DMS153 (cell line): ENCODE measurements at regions not wholly inside any gene's neighbourhood (a gene's known extent, or its start where the extent isn't known, plus 50 kb on each side); places are given as distances from the start of the nearest gene placed in this dataset.
"Not testable (repeated sequence)": the region's sequence is repeated elsewhere in the genome, so short reads cannot be mapped to it uniquely, and the experiment has no call there.

Experiments used
- DNase-seq: peaks from one replicate; lab custom pipeline; 2025; lab: John Stamatoyannopoulos, UW

DNA sequence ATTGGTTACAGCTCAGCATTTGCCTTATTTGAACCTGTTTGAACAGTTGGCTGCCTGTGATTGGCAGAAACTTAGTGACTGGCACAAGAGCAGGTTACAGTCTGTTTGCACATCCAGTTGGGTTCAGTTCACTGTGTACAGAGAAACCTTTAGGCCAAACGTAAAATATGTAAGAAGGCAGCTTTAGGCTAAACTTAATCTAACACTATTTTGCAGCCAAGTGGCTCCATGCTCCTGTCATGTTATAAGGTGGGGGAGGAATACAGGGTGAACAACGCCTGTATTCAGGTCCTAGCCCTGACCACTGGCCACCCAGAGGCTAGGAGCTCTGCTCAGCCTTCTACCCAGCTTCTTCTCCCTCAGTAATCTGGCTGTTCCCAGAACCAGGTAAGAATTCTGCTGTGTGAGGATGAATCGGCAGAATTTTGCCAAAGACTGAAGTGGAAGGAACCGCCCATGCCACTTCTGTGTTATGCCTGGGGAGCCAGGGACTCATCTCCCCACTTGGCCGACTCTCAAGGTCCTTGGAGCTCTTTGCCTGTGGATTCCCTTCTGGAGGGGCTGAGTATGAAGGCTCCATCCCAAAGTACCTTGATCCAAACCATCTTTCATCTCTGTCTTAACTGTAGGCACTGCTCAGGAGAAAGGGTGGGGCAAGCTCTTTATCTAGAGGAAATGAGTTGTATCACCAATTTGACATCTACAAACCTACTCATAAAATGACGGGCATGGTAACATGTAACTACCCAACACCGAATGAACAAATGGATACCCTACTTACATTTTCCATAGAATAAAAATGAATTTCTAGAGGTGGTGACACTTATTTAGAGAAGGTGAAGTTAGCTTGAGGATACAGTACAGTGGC, 164.4 kb upstream of the NAMPT start:
- DNase-seq: no peak

DNA sequence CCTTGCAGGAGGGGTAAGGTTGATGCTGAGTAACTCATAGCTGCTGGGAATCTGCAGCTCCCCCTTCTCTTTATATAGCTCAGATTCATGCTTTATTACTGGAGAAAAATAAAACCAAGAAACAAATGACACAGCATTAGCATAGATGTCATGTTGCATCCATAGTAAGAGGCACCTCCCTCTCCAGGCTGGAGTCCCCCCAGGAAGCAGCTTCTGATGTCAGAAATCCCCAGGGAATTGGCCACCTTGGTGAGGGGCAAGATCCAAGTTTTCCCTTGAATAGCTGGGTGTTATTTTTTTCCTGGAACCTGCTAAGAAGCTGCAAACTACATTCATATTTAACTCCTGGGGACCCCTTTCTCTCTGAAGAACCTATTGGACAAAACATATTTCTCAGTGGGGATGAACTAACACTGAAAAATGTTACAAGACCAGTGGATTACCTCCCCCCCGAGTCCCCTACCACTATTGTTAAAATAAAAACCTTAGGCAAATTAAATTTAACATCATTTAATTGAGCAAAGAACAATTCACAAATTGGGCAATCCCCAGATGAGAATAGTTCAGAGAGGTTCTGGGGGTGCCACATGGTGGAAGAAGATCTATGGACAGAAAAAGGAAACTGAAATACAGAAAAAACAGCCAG, 163.7 kb upstream of the NAMPT start:
- DNase-seq: no peak

- DNase-seq: no peak
These were observed 162.6 kb upstream of the NAMPT start for GRCh38 chr7:106447318-106447847.

DNA sequence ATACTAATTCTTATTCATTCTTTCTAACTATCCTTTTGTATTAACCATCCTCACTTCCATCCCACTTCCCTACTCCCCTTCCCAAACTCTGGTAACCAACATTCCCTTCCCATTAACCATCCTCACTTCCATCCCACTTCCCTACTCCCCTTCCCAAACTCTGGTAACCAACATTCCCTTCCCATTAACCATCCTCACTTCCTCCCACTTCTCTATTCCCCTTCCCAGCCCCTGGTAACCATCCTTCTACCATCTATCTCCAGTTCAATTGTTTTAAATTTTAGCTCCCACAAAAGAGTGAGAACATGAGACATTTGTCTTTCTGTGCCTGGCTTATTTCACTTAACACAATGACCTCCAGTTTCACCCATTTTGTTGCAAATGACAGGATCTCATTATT, 160.6 kb upstream of the NAMPT start:
- not testable (repeated sequence) for DNase-seq

DNA sequence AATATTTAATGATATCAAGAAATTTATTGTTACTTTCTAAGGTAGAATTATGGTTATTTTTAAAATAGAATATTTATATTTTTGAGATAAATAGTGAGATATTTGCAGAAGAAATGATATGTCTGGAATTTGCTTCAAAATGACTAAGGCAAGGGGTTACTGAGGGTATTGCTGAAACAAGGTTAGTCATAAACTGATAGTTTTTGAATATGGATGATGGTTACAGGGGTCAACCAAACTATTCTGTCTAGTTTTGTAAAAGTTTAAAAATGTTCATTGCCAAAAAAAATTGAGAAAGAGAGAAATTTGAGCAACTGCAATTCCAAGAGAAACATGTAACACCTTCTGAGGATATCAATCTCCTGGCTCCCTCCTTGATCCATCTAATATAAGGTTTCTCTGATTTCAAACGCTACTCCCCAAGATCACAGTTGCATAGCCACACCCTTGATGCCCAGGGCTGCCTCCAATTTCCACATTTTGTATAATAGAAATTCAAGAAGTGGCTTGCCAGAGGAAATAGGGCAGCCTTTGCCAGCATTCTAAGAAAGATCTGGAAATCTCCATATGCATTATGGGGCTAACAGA, 159.4 kb upstream of the NAMPT start:
- DNase-seq: no peak

GRCh38 chr7:106443156-106443555, 158.4 kb upstream of the NAMPT start:
- no peak for DNase-seq

GRCh38 chr7:106442476-106442875, 157.7 kb upstream of the NAMPT start:
- DNase-seq: no peak

DNA sequence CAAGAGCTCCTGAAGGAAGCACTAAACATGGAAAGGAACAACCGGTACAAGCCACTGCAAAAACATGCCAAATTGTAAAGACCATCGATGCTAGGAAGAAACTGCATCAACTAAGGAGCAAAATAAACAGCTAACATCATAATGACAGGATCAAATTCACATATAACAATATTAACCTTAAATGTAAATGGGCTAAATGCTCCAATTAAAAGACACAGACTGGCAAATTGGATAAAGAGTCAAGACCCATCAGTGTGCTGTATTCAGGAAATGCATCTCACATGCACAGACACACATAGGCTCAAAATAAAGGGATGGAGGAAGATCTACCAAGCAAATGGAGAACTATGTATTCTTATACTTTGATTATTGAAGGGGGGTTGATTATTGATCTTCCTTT, 156.6 kb upstream of the NAMPT start:
- not testable (repeated sequence) for DNase-seq

DNA sequence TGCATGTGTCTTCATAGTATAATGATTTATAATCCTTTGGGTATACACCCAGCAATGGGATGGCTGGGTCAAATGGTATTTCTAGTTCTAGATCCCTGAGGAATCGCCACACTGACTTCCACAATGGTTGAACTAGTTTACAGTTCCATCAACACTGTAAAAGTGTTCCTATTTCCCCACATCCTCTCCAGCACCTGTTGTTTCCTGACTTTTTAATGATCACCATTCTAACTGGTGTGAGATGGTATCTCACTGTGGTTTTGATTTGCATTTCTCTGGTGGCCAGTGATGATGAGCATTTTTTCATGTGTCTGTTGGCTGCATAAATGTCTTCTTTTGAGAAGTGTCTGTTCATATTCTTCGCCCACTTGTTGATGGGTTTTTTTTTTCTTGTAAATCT, 152.2 kb upstream of the NAMPT start:
- DNase-seq: not testable (repeated sequence)

- DNase-seq: no peak
These were observed 148.6 kb upstream of the NAMPT start for GRCh38 chr7:106433377-106433776.

DNA sequence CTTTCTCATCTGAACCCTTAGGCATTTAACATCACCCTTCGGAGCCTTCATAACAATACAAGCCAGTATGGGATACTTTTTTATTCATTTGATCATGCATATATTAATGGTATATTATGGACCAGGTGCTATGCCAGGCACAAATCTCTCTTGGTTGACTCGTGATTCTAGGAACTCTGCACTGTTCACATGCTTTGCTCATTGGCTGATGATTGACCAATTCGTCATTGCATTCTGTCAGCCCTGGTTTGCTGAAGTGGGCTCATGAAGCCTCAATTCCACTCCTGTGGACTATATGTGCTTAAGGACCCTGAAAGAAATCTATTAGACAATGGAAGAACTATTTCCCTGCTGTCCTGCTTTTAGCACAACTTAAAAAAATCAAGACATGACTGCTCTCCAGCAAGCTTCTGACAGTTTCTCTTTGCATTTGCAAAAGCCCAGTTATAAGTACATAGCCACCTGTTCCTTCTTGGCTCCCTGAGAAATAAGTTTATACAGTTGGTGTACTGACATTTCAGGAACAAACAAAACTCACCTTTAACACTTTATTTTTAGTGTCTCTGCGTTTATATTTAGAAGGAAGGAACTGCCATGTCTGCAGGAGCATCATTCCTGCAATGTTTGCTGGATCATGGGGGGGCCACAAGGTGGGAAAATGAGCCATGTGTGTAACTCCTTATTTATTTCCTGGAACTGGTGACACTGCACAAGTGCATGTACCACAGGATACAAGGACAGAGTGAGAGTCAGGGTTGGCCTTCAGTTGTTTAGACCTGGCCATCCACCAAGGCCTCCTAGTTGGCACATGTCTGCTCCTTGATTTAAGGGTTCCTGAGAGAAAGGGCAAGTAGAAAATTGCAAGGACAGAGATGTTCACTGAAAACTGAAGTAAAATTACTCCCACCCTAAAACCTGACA, 146.0 kb upstream of the NAMPT start:
- DNase-seq: no peak

DNA sequence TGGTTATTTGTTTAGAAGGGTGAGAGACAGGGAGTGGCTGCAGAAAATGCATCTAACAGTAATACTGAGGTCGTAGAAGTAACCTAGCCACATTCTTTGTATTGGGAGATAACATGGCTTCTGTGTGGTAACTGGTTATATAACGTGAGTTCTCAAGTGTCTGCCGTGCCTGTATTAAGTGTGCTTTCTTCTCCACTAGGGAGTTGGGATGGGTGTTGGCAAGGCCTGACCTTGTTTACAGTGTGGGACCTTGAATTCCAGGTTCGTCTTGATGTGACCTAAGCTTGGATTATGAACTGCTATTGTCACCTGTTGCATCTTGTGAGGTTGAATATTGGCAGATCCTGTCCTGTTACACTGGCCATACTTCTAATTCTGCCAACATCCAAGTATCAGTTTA, 145.3 kb upstream of the NAMPT start:
- DNase-seq: no peak

GRCh38 chr7:106426803-106427202, 142.0 kb upstream of the NAMPT start:
- DNase-seq: no peak

- peak; percentile 52 for DNase-seq
These were observed 140.4 kb upstream of the NAMPT start for GRCh38 chr7:106425017-106425719.

- no peak for DNase-seq
These were observed 139.8 kb upstream of the NAMPT start for GRCh38 chr7:106424476-106425016.

GRCh38 chr7:106423821-106424475, 139.2 kb upstream of the NAMPT start:
- DNase-seq: no peak

DNA sequence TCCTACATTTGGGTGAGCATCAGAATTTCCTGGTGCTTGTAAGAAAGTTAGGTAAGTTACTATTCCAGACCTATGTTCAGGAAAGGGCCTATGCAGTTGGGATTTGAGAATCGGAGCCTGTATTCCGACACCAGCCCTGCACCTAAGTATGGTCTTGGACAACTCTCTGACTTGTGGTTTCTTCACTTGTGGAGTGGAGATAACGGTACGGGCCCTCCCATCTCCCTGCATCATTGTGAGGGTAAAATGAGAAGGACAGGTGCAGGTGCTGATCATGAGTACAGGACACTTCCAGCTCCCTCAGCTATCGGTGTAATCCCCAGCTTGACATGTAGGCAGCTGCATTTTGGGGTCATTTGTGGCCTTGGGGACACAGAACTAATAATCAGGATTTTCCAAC, 138.3 kb upstream of the NAMPT start:
- no peak for DNase-seq

DNA sequence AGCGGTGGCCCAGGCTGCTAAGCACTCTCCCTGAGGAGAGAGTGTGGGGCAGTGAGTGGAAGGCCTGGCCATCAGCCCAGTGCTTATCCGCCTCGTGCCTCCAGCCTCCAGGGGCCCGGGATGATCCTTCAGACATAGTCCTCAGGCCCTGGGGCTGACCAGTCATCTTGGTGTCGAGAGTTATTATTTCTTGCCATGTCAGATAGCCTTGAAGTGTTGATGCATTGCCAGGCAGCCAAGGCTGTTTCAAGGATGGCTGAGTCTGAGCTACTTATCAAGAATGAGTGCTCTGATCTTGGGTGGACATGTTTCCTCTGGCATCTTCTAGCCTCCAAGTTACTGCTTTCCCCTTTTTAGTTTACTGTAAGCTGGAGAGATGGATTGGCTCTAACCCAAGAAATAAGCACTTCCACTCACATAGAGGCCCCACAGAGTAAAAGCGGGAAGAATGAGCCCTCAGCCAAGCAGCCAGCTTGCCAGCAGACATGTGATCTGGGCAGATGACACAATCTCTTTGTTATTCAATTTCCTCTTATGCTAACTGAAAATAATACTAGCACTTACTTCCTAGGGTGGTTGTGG, 136.5 kb upstream of the NAMPT start:
- peak; percentile 75 for DNase-seq

DNA sequence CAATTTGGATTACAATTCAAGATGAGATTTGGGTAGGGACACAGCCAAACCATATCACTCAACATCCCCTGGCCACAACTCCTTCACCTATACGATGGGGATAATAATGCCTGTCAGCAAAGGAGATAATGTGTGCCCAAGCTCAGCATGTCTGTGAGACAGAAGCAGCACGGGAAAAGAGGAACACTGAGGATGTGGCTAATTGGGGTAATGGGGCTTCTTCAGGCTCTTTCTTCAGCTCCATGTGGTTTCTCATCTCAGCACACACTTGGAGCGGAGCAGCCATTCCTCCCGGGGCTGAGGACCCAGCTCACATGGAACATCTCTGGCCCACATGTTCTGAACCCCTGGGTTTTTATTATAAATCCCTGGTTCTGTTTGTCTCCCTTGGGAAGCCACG, 136.0 kb upstream of the NAMPT start:
- no peak for DNase-seq

- no peak for DNase-seq
These were observed 135.4 kb upstream of the NAMPT start for GRCh38 chr7:106420210-106420609.
